GM19099 (cell line): ENCODE measurements at regions not wholly inside any gene's neighbourhood (a gene's known extent, or its start where the extent isn't known, plus 50 kb on each side); places are given as distances from the start of the nearest gene placed in this dataset.

ENCODE experiments used
- POLR2A ChIP-seq: IDR thresholded peaks from 3 replicates; pipeline ENCODE4 v1.6.1; 2011; ENCODE audit warnings: low read depth; ENCODE audit not compliant: insufficient read length; ENCODE audit errors: extremely low read depth

DNA sequence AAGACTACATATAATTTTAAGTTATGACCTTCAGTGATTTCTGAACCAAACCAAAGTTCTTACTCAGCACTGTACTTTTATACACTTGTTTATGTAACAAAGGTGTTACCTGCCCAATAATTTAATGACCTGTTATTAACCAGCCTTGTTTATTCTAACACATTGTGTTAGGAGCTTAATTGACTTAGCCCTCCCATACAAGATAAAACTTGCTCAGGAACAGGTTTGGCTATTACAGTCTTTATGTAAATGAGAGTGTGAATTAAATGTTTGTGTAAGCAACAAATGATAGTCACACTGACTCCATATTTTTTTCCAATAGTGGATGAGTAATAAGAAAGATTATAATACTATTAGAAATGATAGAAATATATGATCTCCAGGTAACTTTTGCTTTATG is 51.8 kb upstream of the MYCBP2 start:
- no peak for TF ChIP-seq POLR2A

DNA sequence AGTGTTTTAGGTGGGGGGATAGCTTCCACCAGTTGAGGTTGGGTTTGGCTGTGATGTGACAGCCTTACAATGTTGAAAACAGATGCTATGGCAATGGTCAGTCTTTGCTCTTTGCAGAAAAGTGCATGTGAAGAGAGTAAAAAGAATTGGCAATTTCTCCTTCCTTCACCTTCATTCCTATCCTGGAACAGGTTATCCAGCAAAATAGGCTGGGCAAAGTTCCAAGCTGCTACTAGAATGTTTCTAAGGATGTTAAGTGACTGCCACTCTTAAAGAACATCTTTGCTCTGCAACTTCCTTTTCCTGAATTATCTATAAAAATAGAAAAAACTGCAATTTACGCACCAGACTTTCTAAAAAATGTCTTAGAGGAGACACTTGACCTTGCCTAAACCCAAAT is 50.1 kb upstream of the MYCBP2 start:
- no peak for TF ChIP-seq POLR2A
